ENCODE measurements at regions not wholly inside any gene's neighbourhood (a gene's known extent, or its start where the extent isn't known, plus 50 kb on each side); places are given as distances from the start of the nearest gene placed in this dataset.
A peak's percentile ranks its signal among the peaks of the same experiment; 100 is the strongest.

- intact Hi-C loops (cut with DNase I; ENCODE audit: low total_unique reads) = no loop called here
- Histone ChIP-seq H3K4me3 (no peak overlapping the region), H3K9me3 (no peaks in the 10 kb centered on the region)
Measured at GRCh38 chr5:36389245-36389644, 87.5 kb upstream of the RANBP3L start.

GRCh38 chr5:36390640-36391039, 88.9 kb upstream of the RANBP3L start:
- TF ChIP-seq CTCF (IDR thresholded peaks at IDR 0.05) = no peak
- no peaks in the 10 kb centered on the region for H3K27me3 ChIP-seq
- intact Hi-C loops (cut with DNase I; ENCODE audit: low total_unique reads) = no loop called here
- H3K9me3 ChIP-seq = no peaks in the 10 kb centered on the region
- H3K27ac ChIP-seq = no peak overlapping the region
- peaks cover 0 to 30% (median 19%) of the 10 kb centered on the region in 4 donors for H3K4me1 ChIP-seq
- DNase-seq = no peak
- no peak overlapping the region for H3K4me3 ChIP-seq
- no peaks in the 10 kb centered on the region for H3K36me3 ChIP-seq

More at GRCh38 chr5:36389245-36389644, 87.5 kb upstream of the RANBP3L start:
- peaks cover 0 to 24% (median 17%) of the 10 kb centered on the region in 4 donors for H3K4me1 ChIP-seq
- no peaks in the 10 kb centered on the region for H3K36me3 ChIP-seq
- TF ChIP-seq CTCF (IDR thresholded peaks at IDR 0.05) = no peak
- DNase-seq = peak in 1 of 2 donors; percentile 56
- no peak overlapping the region for H3K27ac ChIP-seq
- no peaks in the 10 kb centered on the region for H3K27me3 ChIP-seq

- H3K4me1 ChIP-seq = peaks cover 0 to 38% (median 24%) of the 10 kb centered on the region in 4 donors
- H3K9me3 ChIP-seq = no peaks in the 10 kb centered on the region
- H3K27ac ChIP-seq = peak overlapping the region; percentile 64 to 69
- H3K27me3 ChIP-seq = no peaks in the 10 kb centered on the region
- no peak for DNase-seq
- no peak overlapping the region for H3K4me3 ChIP-seq
- intact Hi-C loops (cut with DNase I; ENCODE audit: low total_unique reads) = no loop called here
- H3K36me3 ChIP-seq = no peaks in the 10 kb centered on the region
- no peak for TF ChIP-seq CTCF (IDR thresholded peaks at IDR 0.05)
Measured at GRCh38 chr5:36392186-36392585, 90.5 kb upstream of the RANBP3L start.

GRCh38 chr5:36392818-36393217, 91.1 kb upstream of the RANBP3L start:
- Histone ChIP-seq H3K4me3 (no peak overlapping the region), H3K27me3 (no peaks in the 10 kb centered on the region), H3K36me3 (no peaks in the 10 kb centered on the region), H3K27ac (peak overlapping the region; percentile 64 to 69), H3K9me3 (no peaks in the 10 kb centered on the region), H3K4me1 (peaks cover 0 to 39% (median 25%) of the 10 kb centered on the region in 4 donors)
- no peak for TF ChIP-seq CTCF (IDR thresholded peaks at IDR 0.05)
- DNase-seq = no peak
- intact Hi-C loops (cut with DNase I; ENCODE audit: low total_unique reads) = no loop called here

- DNase-seq = no peak
- no peaks in the 10 kb centered on the region for H3K9me3 ChIP-seq
- peaks cover 0 to 43% (median 25%) of the 10 kb centered on the region in 4 donors for H3K4me1 ChIP-seq
- peak overlapping the region; percentile 64 to 69 for H3K27ac ChIP-seq
- H3K4me3 ChIP-seq = no peak overlapping the region
- no peaks in the 10 kb centered on the region for H3K27me3 ChIP-seq
- no peaks in the 10 kb centered on the region for H3K36me3 ChIP-seq
- intact Hi-C loops (cut with DNase I; ENCODE audit: low total_unique reads) = no loop called here
- no peak for TF ChIP-seq CTCF (IDR thresholded peaks at IDR 0.05)
Measured at GRCh38 chr5:36393656-36394428, 92.1 kb upstream of the RANBP3L start.

Data from tibial artery (tissue), 4 donors.